ENCODE measurements at regions not wholly inside any gene's neighbourhood (a gene's known extent, or its start where the extent isn't known, plus 50 kb on each side); places are given as distances from the start of the nearest gene placed in this dataset.

- H2AFZ ChIP-seq (replicated peaks; ENCODE audit: low read length, poor library complexity): no peak overlapping the region
- TF ChIP-seq ELK1 (IDR thresholded peaks at IDR 0.05; ENCODE audit: borderline replicate concordance, low read depth, low read length) (no peak), MAZ (IDR thresholded peaks at IDR 0.05; ENCODE audit: borderline replicate concordance, low read depth, low read length) (no peak)
- H3K27ac ChIP-seq (ENCODE audit: insufficient read depth, low read length): no peak overlapping the region
- H3K9me3 ChIP-seq (ENCODE audit: control insufficient read depth, insufficient read depth, low read length): peaks cover 53% of the 10 kb centered on the region
- no peak overlapping the region for H3K23ac ChIP-seq (ENCODE audit: low read depth, low read length)
- H2BK120ac ChIP-seq (ENCODE audit: low read depth, low read length): no peak overlapping the region
- no peak overlapping the region for H2AK5ac ChIP-seq (ENCODE audit: low read depth, low read length)
- no peak overlapping the region for H3K4me3 ChIP-seq (ENCODE audit: insufficient read depth, low read depth, low read length)
- no peak overlapping the region for H2BK20ac ChIP-seq (ENCODE audit: low read depth, low read length)
- H3K27me3 ChIP-seq (ENCODE audit: control insufficient read depth, insufficient read depth, low read length): no peaks in the 10 kb centered on the region
- H4K8ac ChIP-seq (ENCODE audit: low read depth in 2 of 2, low read length in 2 of 2): no peak overlapping the region
- BruUV-seq (replicated peaks): no TSS peak
- H4K5ac ChIP-seq (ENCODE audit: low read depth, low read length): no peak overlapping the region
- no peaks in the 10 kb centered on the region for H3K79me1 ChIP-seq (ENCODE audit: low read depth in 1 of 2, low read length in 2 of 2)
- H2BK15ac ChIP-seq (ENCODE audit: low read depth, low read length): no peak overlapping the region
- dilution Hi-C loops (cut with HindIII; ENCODE audit: low sequenced_read_pairs, unreplicated experiment) (no loop called here), in situ Hi-C loops (cut with MboI; ENCODE audit: low sequenced_read_pairs) (no loop called here), intact Hi-C loops (cut with micrococcal nuclease) (no loop called here)
- H3K9me1 ChIP-seq (ENCODE audit: insufficient read depth, low read length): no peaks in the 10 kb centered on the region
- no peak overlapping the region for H3K18ac ChIP-seq (ENCODE audit: low read depth, low read length)
- no peak overlapping the region for H4K91ac ChIP-seq (ENCODE audit: insufficient read depth, low read depth, low read length)
- ATAC-seq (ENCODE audit: low read depth) (no peak), DNase-seq (no peak)
- no peak overlapping the region for H2AK9ac ChIP-seq (replicated peaks; ENCODE audit: low read depth, low read length, poor library complexity)
- no peaks in the 10 kb centered on the region for H4K20me1 ChIP-seq (ENCODE audit: insufficient read depth, low read length)
- H3K14ac ChIP-seq (replicated peaks; ENCODE audit: low read depth, low read length): no peak overlapping the region
- H2BK5ac ChIP-seq (ENCODE audit: low read depth, low read length, poor library complexity, severe bottlenecking): no peak overlapping the region
- ChIA-PET CTCF (no interaction called here), POLR2A (ENCODE audit: unreplicated experiment) (no interaction called here)
- H3K4me1 ChIP-seq (ENCODE audit: control insufficient read depth, insufficient read depth, low read length): no peaks in the 10 kb centered on the region
- WGBS, 2 experiments (ENCODE audit: extremely low coverage in 2 of 2, insufficient read length in 1 of 2): 47% methylated on average over 2 of the region's 6 CpGs; no CpG with 5 or more reads in 1 of the 2 experiments
- no peak overlapping the region for H3K56ac ChIP-seq (ENCODE audit: extremely low read depth, insufficient read depth, low read length)
- H3K4me2 ChIP-seq (ENCODE audit: low read depth, low read length): no peak overlapping the region
- H3K9ac ChIP-seq (ENCODE audit: low read depth, low read length): no peak overlapping the region
- H3K36me3 ChIP-seq (ENCODE audit: control insufficient read depth, insufficient read depth, low read length): no peaks in the 10 kb centered on the region
- H3K4ac ChIP-seq (ENCODE audit: low read depth, low read length): no peak overlapping the region
These were observed 437.3 kb downstream of the GLRX3 start for GRCh38 chr10:130573446-130573845.
